ENCODE measurements at regions not wholly inside any gene's neighbourhood (a gene's known extent, or its start where the extent isn't known, plus 50 kb on each side); places are given as distances from the start of the nearest gene placed in this dataset.
"Not testable (repeated sequence)": the region's sequence is repeated elsewhere in the genome, so short reads cannot be mapped to it uniquely, and the experiment has no call there.

DNA sequence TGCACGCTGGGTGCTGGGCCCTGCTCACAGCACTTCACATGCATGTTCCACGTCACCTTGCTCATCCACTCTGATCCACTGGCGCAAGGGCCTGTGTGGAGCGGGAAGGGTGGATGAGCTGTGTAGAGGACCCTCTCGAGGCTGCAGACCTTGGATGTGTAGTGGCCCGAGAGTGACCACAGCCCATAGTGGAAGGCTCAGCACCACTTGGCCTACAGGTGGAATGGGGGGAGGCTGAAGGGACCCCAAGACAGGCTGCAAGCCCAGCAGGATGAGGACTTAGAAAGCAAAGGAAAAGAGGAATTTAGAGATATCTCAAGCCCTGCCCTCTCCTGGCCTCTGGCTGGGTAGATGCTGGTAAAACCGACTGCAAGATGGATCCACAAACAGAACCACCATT is 175.9 kb upstream of the COPS8 start:
- no peak for DNase-seq

DNA sequence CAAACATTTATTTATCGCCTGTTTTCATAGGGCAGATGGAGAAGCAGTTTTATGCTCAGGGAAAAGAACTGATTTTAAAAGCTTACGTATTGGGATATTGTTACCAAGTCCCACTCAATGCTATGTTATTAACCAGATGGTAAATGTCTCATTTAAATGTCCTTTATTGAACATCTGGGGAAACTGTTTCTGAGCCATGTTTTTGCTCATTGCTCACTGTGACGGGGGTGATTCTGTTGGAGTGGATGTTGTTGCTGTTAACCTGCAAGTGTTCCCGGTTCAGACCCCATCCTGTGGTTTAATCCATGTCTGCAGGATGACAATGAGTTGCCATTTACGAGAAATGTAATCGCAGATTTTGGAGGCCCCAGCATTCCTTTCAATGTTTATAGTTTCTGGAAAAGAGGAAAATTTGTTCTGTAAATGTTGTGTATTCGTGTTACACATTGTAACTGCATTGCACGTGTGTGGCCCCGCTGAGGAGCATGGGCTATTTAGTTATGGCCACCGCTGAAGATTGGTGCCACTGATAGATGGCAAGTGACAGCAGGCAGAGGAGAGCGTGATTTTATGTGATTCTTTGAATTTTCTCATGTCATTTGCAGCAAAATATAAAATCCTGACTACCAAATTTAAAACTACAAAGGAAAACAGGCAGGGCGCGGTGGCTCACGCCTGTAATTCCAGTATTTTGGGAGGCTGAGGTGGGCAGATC is 174.8 kb upstream of the COPS8 start:
- DNase-seq = no peak

DNA sequence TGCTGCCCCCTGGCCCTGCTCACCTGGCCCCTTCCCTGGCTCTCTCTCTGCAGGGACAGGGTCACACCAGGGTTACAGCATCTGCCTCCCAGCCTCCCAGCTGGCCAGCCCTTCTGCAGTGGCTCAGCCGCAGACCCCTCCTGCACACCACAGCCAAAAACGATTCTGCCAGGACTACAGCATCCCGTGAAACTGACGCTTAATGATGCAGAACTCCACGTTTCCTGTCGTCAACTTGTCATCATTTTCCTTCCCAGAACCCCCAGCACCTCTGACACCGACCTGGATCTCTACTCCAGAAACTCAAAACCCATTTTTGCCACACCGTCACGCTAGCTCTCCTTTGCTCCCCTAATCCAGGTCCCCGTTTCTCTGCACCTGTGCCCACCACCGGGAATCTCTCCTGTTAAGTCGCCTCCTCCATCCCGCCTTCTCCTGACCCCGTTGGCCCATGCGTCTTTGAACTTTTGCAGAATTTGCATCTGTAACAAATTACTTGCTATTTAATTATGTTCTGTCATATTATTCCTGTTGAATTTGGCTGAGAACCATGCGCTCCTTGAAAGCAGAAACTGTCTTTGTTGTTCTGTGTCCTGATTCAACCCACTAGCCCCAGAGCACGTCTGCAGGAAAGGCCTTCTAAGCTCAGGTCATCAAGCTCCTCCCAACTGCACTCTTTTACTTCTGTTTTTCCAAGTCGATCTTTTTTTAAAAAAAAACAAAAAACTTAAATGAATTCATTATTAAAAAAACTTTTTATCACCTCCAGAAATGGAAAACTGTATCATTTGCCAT is 173.2 kb upstream of the COPS8 start:
- DNase-seq = no peak

DNA sequence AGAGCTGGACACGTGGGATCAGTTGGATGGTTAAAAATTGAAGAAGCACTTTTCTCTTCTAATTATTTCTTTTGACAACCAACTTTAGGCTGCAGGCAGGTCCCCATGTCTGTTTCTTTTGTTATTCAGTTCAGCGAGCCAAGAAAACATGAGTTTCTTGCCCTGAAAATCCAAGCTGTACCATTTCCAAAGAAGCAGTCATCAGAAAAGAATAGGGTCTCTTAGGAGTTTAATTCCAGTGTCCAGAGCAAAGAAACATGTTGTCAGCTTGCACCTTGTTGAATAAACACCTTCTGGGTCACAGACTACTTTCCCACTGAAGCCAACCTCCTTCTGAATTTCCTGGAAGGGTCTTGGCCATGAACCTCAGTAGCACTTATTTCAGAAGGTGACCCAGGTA is 170.5 kb upstream of the COPS8 start:
- no peak for DNase-seq

DNA sequence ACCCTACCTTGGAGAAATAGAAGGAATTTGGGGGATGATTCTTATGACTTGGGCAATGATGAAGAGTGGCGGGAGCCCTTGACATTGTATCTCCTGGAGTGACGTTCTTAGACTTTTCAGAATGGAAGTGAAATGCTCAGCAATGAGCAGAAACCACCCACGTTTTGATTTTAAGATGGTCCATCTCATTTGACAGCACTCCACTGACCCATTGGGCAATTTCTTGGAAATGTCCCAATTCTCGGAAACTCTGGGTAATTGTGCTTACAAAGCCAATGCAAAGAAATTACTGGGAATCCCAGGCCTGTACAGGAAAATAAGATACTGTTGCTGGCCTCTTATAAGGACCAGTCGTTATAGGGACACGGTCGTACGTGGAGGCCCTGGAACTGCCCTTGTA is 170.0 kb upstream of the COPS8 start:
- DNase-seq = no peak

DNA sequence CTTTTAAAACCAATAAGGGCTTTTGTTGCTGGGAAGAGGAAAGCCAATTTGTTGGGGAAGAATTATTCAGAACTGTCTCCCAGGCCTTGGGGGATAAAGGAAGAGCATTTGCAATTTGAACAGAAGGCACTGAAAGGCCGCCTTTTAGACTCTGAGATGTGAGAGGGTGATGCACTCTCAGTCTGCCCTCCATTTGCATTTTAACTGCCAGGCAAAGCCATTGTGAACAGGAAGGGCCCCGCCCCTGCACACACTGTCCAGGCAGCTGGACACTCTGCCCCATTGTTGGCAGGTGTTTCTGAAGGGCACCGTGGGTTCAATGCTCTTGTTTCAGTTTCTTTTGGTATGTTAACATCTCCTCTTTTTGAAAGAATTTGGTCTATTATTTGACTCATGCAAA is 169.5 kb upstream of the COPS8 start:
- DNase-seq = peak; percentile 76

DNA sequence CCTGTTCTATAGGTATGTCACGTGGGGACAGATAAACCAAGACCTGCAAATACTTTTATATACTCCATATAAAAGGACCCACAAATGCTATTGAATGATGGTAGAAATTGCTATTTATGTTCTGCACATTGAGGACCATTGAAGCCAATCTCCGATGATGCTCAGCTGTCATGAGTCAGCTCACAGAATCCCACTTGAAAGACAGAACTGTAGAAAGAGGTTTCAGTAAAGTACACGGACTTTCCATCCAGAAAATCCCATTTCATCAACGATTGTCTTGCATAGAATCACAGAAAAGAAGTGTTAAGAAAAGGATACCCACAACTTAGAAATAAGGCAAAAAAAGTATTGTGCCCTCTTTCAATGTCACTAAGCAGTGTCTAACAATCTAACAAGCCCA is 169.0 kb upstream of the COPS8 start:
- peak; percentile 71 for DNase-seq

DNA sequence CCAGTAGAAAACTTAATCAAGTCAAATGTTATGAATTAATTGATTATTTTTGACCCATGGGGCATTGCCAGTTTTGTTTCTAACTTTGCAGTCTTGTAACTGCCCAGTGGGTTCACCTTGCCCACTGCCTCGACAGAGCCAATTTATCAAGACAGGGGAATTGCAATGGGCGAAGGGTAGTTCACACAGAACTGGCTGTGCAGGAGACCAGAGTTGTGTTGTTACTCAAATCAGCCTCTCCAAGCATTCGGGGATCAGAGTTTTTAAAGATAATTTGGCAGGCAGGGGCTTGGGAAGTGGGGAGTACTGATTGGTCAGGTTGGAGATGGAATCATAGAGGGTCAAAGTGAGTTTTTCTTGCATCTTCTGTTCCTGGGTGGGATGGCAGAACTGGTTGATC is 168.5 kb upstream of the COPS8 start:
- no peak for DNase-seq

DNA sequence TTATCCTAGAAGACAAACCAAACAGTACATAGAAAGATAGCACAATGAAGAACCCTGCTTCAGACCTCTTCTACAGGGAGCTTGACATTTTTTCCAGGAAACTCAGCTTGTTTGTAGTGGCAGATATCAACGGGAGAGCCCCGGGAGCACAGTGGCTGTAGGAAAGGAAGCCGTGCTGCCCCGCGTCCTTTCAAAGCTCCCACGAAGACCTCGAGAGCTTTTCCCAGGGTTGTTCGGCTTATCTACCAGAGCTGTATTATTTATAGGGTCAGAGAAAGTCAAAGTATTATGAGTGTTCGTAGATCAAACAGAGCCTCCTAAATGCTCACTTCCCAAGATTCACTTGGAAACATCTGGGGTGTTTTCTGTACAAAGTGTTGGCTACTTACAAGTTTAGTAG is 167.1 kb upstream of the COPS8 start:
- no peak for DNase-seq

DNA sequence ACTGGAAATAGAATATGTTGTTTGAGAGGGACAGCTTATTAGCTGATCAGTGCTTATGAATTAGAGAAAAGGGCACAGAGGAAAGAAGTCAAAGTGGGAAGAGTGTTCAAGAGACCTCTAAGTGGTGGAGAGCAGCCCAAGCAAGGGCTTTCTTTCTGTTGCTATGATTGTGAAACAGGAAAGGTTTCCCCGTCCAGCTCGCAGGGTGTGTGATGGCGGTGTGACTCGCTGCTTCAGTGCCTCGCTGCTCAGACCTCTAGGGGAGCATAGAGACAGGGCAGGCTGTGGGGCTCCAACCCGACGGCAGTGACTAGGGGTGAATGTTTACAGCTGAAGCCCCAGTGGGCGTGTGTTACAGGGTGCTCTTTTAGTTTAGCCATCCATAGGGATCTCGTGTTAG is 166.5 kb upstream of the COPS8 start:
- no peak for DNase-seq

DNA sequence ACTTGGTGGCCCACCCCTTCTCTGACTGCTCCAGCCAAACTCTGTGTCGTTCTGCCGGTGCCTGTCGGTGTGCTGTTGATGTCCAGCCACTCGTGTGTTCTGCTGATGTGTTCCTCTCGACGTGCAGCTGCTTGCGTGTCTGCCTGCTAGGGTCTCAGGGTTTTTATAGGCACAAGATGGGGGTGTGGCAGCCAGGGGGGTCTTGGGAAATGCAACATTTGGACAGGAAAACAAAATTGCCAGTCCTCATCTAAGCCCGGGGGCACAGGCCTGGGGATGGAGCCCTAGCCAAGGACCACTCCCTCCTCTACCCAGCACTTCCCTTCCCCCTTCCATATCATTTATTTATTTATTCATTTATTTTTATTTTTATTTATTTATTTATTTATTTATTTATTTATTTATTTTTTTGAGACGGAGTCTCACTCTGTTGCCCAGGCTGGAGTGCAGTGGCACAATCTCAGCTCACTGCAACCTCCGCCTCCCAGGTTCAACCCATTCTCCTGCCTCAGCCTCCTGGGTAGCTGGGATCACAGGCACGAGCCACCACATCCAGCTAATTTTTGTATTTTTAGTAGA is 165.8 kb upstream of the COPS8 start:
- not testable (repeated sequence) for DNase-seq

DNA sequence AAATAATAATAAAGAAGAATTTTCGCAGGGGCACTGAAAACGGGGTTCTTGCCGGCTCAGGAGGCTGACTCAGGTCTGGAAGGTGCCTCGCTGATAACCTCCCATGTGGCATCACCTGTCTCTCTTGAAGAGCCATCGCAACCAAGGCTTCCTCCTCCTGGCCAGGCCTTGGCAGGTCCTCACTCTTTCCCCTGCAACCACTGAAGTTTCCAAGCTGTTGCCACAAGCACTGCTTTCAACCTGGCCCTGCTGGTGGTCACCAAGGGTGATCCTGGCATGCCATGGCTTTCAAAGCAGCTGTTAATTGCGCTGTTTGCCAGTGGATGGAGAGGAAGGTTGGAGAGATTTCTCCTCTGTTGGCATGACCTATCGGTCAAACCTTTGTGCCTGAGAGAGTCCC is 163.6 kb upstream of the COPS8 start:
- no peak for DNase-seq

DNA sequence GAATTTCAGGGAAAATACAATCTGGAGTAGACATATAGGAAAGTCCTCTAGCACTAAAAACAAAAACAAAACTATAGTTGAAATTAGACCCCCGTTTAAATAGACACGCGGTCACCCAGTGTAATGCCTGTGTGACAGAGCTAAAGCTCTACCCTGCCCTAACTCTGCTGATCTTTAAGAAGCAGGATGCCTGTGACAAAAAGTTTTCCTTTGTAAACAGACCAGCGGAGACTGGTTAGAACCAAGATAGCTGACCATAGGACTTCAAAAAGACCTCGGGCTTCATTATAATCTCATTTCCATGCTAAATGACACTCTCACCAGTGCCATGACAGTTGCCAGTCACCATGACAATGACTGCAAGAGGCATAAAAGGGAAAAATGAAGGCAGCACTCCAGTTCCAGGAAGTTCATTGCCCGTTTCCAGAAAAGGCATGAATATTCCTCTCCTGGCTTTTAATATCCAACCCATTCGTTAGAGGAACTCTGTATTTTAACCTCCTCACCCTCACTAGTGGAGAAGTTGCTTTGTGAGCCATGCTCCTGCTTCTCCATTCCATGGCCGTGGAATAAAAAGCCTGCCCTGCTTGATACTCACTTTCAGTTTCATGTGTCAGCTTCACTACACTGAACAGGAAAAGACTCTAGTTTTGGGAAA is 157.2 kb upstream of the COPS8 start:
- DNase-seq = no peak

DNA sequence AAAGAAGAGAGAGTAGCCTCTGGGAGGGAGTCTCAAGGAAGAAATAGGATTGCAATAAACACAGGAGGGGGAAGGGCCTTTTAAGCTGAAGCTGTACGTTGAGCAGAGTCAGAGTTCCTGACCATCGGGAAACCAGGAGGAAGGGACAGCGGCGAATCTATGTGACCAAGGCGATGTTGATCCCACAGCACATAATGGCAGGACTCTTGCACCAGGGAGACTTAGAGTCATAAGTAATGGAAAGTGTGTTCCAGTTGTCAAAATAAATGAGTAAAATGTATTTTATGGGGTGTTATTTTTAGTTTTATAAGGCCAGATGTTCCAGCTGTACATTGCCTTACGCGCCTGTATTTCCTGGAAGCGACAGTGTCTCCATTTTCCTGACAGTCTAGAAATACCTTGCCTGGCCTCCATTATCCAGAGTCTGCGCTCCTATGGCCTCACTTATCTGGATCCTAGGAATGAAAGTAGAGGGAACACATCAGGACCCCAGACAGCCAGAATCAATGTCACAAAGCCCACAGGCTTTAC is 152.8 kb upstream of the COPS8 start:
- no peak for DNase-seq

DNA sequence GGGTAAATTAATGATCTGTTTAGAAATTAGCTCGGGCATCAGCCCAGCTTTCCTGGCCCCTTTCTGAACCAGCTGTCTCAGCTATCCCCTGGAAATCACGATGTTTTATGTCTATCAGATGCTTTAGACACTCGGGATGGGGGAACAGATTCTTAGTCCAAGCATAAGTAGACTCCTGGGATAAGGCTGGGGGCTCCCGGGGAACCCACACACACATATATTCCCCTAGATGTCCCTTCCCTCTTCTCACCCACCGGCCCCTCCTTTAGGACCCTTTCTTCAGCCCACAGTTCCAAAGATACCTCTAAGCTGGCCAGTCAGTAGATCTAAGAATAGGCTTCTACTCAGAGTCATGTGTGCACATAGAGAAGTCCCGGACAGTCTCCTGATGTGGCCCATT is 151.5 kb upstream of the COPS8 start:
- DNase-seq = no peak

DNA sequence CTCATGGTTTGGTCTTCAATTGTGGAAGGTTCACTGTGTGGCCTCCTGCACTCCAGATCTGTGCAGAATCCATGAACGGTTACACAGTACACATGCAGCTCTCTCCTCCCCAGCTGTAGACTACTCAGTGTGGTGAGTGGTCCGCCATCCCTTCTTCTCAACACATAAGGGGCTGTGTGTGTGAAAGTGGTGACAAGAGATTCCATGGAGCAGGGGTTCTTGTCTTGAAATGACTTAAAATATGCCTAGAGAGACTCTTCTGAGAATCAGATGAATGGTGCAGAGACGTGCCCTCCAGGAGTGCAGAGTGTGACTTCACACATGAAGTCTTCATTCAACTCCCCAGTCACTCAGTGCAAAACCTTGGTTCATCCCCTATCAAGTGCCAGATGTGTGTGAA is 151.0 kb upstream of the COPS8 start:
- DNase-seq = no peak

DNA sequence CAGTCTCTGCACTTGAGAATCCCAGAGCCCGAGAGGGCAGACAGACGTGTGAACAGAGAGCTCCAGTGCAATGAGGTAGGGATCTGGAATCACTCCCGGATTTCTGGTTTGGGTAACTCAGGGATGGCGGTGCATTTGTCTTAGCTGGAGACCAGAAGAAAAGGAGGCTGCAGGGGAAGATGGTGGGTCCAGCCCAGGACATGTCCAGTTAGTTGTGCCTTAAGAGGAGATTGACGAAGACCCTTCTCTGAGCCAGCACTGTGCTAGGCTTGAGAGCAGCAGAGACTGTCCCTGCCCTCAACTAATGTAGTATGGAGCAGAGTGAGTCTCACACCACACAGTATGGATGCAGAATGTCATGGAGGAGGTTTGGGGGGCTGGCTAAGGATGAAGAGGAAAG is 150.6 kb upstream of the COPS8 start:
- DNase-seq = no peak

DNA sequence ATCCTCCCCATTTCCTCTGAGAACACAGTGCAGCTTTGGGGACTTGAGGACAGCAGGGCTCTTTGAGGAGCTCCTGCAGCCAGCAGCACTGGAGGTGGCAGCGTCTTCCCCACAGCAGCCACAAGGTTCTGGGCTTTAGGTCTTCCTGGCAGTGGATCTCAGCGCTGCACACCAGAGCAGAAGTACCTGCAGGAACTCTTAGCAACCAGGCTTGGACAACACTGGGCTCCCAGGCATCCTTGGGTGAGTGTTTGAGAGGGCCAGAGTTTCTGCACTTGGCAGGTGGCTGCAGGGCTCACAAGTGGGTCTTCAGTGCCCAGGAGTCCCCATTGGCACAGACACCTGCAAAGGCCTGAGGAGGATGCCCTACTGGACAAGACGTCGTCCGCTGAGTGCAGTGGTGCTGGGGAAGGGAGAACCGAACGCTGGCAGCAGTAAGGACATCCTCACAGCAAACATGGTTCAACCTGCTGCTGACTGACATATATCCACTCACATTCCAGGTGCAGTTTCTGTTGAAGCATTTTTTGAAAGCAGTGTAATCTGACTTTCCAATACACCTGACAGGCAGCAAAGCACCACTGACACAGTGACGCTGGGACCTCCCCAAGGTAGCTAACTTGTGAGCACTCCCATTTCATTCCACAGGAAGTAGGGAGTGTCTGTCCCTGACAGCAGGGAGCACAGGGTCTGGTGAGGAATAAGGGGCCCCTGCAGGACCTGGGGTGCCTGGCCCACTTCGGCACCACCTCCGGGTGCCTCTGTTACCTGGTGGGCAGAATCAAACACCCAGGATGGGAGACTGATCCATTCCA is 149.9 kb upstream of the COPS8 start:
- DNase-seq = no peak

DNA sequence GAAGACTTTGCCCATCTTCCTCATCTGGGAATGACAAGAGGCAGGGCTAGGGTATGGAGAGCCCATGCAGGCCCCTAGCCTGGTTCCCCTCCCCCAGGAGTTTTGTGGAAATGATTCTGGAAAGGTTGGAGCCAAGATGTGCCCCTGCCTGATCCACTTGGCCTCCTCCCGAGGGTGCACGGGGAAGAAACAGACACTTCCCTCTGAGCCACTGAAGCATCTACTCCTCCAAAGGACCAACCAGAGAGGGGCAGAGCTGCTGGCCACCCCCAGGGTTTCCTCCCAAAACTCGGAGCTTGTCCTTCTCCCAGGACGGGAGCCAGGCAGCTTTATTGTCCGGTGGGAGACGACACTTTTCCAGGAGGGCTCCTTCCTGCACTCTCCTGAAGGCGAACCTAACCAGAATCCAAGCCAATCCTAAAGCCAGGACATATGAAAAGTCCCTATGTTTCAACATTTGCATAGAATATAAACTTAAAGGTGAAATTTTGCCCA is 149.2 kb upstream of the COPS8 start:
- DNase-seq = no peak

DNA sequence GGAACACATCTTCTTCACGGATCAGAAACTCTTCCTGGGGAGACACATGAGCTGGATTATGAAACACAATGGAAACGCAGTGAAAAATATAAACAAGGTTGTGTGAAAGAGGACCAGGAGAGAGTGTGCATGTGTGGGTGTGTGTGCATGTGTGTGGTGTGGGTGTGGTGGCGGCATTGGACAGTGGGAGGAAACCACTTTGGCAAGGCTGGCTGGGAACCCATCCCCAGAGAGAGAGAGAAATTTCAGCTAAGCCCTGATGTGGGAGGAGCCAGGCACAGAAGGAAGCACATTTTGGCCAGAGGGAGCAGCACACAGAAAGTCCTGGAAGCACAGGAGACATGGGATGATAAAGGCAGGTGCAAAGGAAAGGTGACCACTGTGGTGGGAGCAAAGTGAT is 147.6 kb upstream of the COPS8 start:
- no peak for DNase-seq

DNA sequence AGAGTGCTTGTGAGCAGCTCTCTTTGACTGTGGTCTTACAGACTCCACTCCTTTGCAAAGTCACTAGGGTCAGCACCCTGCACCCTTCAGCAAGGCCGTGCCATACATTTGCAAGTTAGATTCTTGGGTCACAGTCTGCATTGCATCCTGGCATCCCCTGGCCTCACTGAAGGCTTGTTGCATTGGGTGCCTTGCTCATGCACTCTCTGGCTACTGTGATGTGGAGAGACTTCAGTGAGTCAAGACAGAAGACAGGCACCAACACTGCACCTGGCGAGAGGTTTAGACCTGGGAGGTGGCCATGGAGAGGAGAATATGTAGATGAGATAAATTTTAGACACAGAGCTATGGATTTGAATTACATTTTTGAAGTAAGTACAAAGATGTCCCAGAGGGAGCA is 146.4 kb upstream of the COPS8 start:
- DNase-seq = no peak

DNA sequence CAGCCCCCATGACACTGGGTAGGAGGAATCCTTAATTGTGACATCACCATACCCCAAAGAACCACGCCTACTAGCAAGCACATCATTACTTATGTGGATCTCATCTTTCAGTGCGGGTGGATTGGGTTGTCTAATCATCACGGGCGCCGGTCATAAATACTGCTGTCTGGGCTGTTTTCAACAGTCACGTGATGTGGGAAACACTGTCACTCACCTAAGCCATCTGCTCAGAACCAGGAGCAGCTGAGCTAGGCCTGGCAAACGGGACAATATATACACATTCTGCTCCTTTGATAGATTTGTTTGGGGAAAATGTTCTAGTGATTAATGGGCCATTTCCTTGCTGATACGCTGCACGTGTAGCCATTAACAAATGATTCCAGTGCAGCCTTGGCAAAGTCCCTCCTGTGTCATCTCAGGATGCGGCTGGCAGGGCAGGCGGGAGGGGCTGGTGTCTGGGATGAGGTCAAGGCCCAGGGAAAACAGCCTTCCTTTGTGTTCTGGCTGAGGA is 145.9 kb upstream of the COPS8 start:
- DNase-seq = no peak
